H9 (cell line): ENCODE measurements at regions not wholly inside any gene's neighbourhood (a gene's known extent, or its start where the extent isn't known, plus 50 kb on each side); places are given as distances from the start of the nearest gene placed in this dataset.

ENCODE experiments used
- DNase-seq: peaks from one replicate; pipeline ENCODE4 v3.0.0-alpha.2; 2017
- H2AFZ ChIP-seq: one replicate; pipeline ENCODE4 v1.6.1; 2013; ENCODE audit warnings: mild to moderate bottlenecking, low read length, control low read depth, moderate library complexity
- H2AK5ac ChIP-seq: 2 replicates; pipeline ENCODE4 v1.6.1; 2013; ENCODE audit warnings: low read length, control low read depth, mixed read lengths; ENCODE audit not compliant: insufficient read length
- H2BK120ac ChIP-seq: one replicate; pipeline ENCODE4 v1.6.1; 2013; ENCODE audit warnings: low read depth, mild to moderate bottlenecking, low read length, control low read depth, inconsistent platforms; ENCODE audit not compliant: poor library complexity, severe bottlenecking
- H2BK12ac ChIP-seq: 2 replicates; pipeline ENCODE4 v1.6.1; 2013; ENCODE audit warnings: low read length, control low read depth, mixed read lengths, low read depth; ENCODE audit not compliant: insufficient read length
- H2BK15ac ChIP-seq: 2 replicates; pipeline ENCODE4 v1.6.1; 2013; ENCODE audit warnings: low read depth, low read length, control low read depth
- H2BK20ac ChIP-seq: one replicate; pipeline ENCODE4 v1.6.1; 2013; ENCODE audit warnings: low read depth, mild to moderate bottlenecking, low read length, control low read depth, inconsistent platforms; ENCODE audit not compliant: poor library complexity, severe bottlenecking
- H2BK5ac ChIP-seq: 2 replicates; pipeline ENCODE4 v1.6.1; 2013; ENCODE audit warnings: low read length, control low read depth, mixed read lengths; ENCODE audit not compliant: insufficient read length
- H3K14ac ChIP-seq: 2 replicates; pipeline ENCODE4 v1.6.1; 2013; ENCODE audit warnings: low read length, control low read depth; ENCODE audit not compliant: insufficient read depth
- H3K18ac ChIP-seq: 2 replicates; pipeline ENCODE4 v1.6.1; 2013; ENCODE audit warnings: low read depth, mild to moderate bottlenecking, mixed read lengths, low read length, control low read depth; ENCODE audit not compliant: insufficient read length
- H3K23ac ChIP-seq: 2 replicates; pipeline ENCODE4 v1.6.1; 2013; ENCODE audit warnings: low read length, control low read depth, mixed read lengths, low read depth; ENCODE audit not compliant: insufficient read length
- H3K23me2 ChIP-seq: 2 replicates; pipeline ENCODE4 v1.6.1; 2013; ENCODE audit warnings: low read depth, mild to moderate bottlenecking, mixed read lengths, low read length, control low read depth; ENCODE audit not compliant: insufficient read length, poor library complexity, severe bottlenecking
- H3K27ac ChIP-seq: 2 replicates; pipeline ENCODE4 v1.5.1; 2013; ENCODE audit warnings: low read length, control low read depth, mixed read lengths, low read depth; ENCODE audit not compliant: insufficient read length
- H3K27me3 ChIP-seq: 2 replicates; pipeline ENCODE4 v1.6.1; 2013; ENCODE audit warnings: low read length, control low read depth, inconsistent platforms; ENCODE audit not compliant: insufficient read depth
- H3K4ac ChIP-seq: 2 replicates; pipeline ENCODE4 v1.6.1; 2013; ENCODE audit warnings: low read depth, mild to moderate bottlenecking, control low read depth, inconsistent platforms, low read length, moderate library complexity
- H3K4me1 ChIP-seq: 2 replicates; pipeline ENCODE4 v1.6.1; 2013; ENCODE audit warnings: low read length, control low read depth, inconsistent platforms; ENCODE audit not compliant: insufficient read depth
- H3K4me2 ChIP-seq: 2 replicates; pipeline ENCODE4 v1.6.1; 2013; ENCODE audit warnings: low read length, control low read depth, mixed read lengths; ENCODE audit not compliant: insufficient read length, insufficient read depth
- H3K56ac ChIP-seq: 2 replicates; pipeline ENCODE4 v1.6.1; 2013; ENCODE audit warnings: low read depth, mild to moderate bottlenecking, mixed read lengths, low read length, control low read depth; ENCODE audit not compliant: insufficient read length
- H3K79me1 ChIP-seq: 2 replicates; pipeline ENCODE4 v1.6.1; 2013; ENCODE audit warnings: low read depth, mild to moderate bottlenecking, moderate library complexity, low read length, control low read depth, inconsistent platforms; ENCODE audit not compliant: insufficient read depth, poor library complexity, severe bottlenecking
- H3K79me2 ChIP-seq: 2 replicates; pipeline ENCODE4 v1.6.1; 2013; ENCODE audit warnings: low read length, control low read depth, inconsistent platforms; ENCODE audit not compliant: insufficient read depth
- H3K9ac ChIP-seq: 2 replicates; pipeline ENCODE4 v1.6.1; 2013; ENCODE audit warnings: low read length, control low read depth, mixed read lengths; ENCODE audit not compliant: insufficient read length; ENCODE audit errors: extremely low read depth
- H3K9me3 ChIP-seq: one replicate; pipeline ENCODE4 v1.6.1; 2013; ENCODE audit warnings: low read depth, low read length, inconsistent platforms; ENCODE audit not compliant: control insufficient read depth
- H3T11ph ChIP-seq: one replicate; pipeline ENCODE4 v1.6.1; 2013; ENCODE audit warnings: mild to moderate bottlenecking, low read length, control low read depth, inconsistent platforms
- H4K20me1 ChIP-seq: one replicate; pipeline ENCODE4 v1.6.1; 2013; ENCODE audit not compliant: control insufficient read depth, insufficient read length, insufficient read depth
- H4K5ac ChIP-seq: 2 replicates; pipeline ENCODE4 v1.6.1; 2013; ENCODE audit warnings: low read depth, mild to moderate bottlenecking, mixed read lengths, low read length, control low read depth; ENCODE audit not compliant: insufficient read length
- H4K8ac ChIP-seq: replicated peaks from 2 replicates; pipeline ENCODE4 v1.6.1; 2013; ENCODE audit warnings: low read length, control low read depth, mixed read lengths, low read depth; ENCODE audit not compliant: insufficient read length
- H4K91ac ChIP-seq: 2 replicates; pipeline ENCODE4 v1.6.1; 2013; ENCODE audit warnings: low read depth, mild to moderate bottlenecking, moderate library complexity, mixed read lengths, low read length, control low read depth; ENCODE audit not compliant: insufficient read length
- H3K27ac Mint-ChIP-seq, 3 experiments: 2 replicates in 2 of 3; 3 replicates in 1 of 3; pipeline ENCODE4 v1.8.0; 2020 to 2021; ENCODE audit warnings: mixed read lengths in 3 of 3, mild to moderate bottlenecking in 1 of 3, moderate library complexity in 1 of 3
- H3K27me3 Mint-ChIP-seq: 2 replicates; pipeline ENCODE4 v1.8.0; 2021; ENCODE audit warnings: low read depth, mild to moderate bottlenecking, moderate library complexity, mixed read lengths
- H3K36me3 Mint-ChIP-seq, 3 experiments: 2 replicates in 2 of 3; 3 replicates in 1 of 3; pipeline ENCODE4 v1.8.0; 2020 to 2021; ENCODE audit warnings: low read depth in 3 of 3, mixed read lengths in 3 of 3; ENCODE audit not compliant: insufficient read depth in 1 of 3
- H3K4me1 Mint-ChIP-seq, 2 experiments: 2 replicates each; pipeline ENCODE4 v1.8.0; 2020; ENCODE audit warnings: mixed read lengths in 2 of 2
- H3K4me3 Mint-ChIP-seq, 2 experiments: 2 replicates in 1 of 2; 3 replicates in 1 of 2; pipeline ENCODE4 v1.8.0; 2020 to 2021; ENCODE audit warnings: mild to moderate bottlenecking in 2 of 2, mixed read lengths in 2 of 2, moderate library complexity in 1 of 2
- H3K9me3 Mint-ChIP-seq, 2 experiments: 2 replicates in 1 of 2; 3 replicates in 1 of 2; pipeline ENCODE4 v1.8.0; 2020; ENCODE audit warnings: mild to moderate bottlenecking in 2 of 2, mixed read lengths in 2 of 2, moderate library complexity in 1 of 2
- WGBS: extraction: QIAGEN DNeasy Blood & Tissue Kit; methylation state at CpG from one replicate; pipeline ENCODE4 v1.1.7; 2013; ENCODE audit warnings: missing lambda C conversion rate, low lambda C conversion rate, mixed read lengths; ENCODE audit not compliant: insufficient read length; ENCODE audit errors: extremely low coverage; 5-methylcytosine and 5-hydroxymethylcytosine counted together
- TF ChIP-seq, protein P1 (sequence below): fragments of 200-600 bp; sonication (generic); conservative IDR thresholded peaks from 3 replicates; pipeline ENCODE4 v1.8.0; 2021; ENCODE audit warnings: antibody characterized with exemption, mild to moderate bottlenecking

DNA sequence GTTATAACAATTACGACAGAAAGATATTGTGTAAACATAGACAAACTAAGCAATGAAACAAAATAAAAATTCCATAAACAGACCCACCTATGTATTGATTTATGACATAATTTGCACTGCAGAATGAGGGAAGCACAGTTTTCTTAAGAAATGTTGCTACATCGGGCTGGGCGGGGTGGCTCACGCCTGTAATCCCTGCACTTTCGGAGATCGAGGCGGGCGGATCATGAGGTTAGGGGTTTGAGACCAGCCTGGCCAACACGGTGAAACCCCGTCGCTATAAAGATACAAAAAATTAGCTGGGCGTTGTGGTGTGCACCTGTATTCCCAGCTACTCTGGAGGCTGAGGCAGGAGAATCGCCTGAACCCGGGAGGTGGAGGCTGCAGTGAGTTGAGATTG lies 1344.4 kb upstream of the WWC1 start:
- no peak overlapping the region for H3K23ac ChIP-seq
- no peak overlapping the region for H2BK15ac ChIP-seq
- no peak overlapping the region for H3K14ac ChIP-seq
- H3K18ac ChIP-seq = no peak overlapping the region
- H2BK120ac ChIP-seq = no peak overlapping the region
- H2AK5ac ChIP-seq = no peak overlapping the region
- no peak overlapping the region for H4K5ac ChIP-seq
- H3K79me2 ChIP-seq = no peaks in the 10 kb centered on the region
- no peaks in the 10 kb centered on the region for H3K79me1 ChIP-seq
- H3K4ac ChIP-seq = no peak overlapping the region
- H3K56ac ChIP-seq = no peak overlapping the region
- Mint-ChIP-seq H3K27ac (no peak overlapping the region), H3K4me1 (peaks cover under 1 to 2% of the 10 kb centered on the region in 2 experiments; a peak in 3 of 4 replicates), H3K36me3 (peaks cover 8 to 15% (median 8%) of the 10 kb centered on the region in 3 experiments; a peak in 6 of 7 replicates), H3K9me3 (peaks cover 11 to 13% of the 10 kb centered on the region in 2 experiments), H3K4me3 (no peak overlapping the region), H3K27me3 (no peaks in the 10 kb centered on the region)
- H2BK12ac ChIP-seq = no peak overlapping the region
- no peak overlapping the region for H3K9ac ChIP-seq
- no peak overlapping the region for H4K91ac ChIP-seq
- H3K4me2 ChIP-seq = no peak overlapping the region
- H3K27me3 ChIP-seq = no peaks in the 10 kb centered on the region
- no peak for DNase-seq
- no peak overlapping the region for H2BK20ac ChIP-seq
- TF ChIP-seq, protein P1, sequence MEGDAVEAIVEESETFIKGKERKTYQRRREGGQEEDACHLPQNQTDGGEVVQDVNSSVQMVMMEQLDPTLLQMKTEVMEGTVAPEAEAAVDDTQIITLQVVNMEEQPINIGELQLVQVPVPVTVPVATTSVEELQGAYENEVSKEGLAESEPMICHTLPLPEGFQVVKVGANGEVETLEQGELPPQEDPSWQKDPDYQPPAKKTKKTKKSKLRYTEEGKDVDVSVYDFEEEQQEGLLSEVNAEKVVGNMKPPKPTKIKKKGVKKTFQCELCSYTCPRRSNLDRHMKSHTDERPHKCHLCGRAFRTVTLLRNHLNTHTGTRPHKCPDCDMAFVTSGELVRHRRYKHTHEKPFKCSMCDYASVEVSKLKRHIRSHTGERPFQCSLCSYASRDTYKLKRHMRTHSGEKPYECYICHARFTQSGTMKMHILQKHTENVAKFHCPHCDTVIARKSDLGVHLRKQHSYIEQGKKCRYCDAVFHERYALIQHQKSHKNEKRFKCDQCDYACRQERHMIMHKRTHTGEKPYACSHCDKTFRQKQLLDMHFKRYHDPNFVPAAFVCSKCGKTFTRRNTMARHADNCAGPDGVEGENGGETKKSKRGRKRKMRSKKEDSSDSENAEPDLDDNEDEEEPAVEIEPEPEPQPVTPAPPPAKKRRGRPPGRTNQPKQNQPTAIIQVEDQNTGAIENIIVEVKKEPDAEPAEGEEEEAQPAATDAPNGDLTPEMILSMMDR = no peak
- H3K27ac ChIP-seq = no peak overlapping the region
- H3K23me2 ChIP-seq = no peaks in the 10 kb centered on the region
- no peaks in the 10 kb centered on the region for H3K4me1 ChIP-seq
- no peaks in the 10 kb centered on the region for H3K9me3 ChIP-seq
- H4K20me1 ChIP-seq = no peaks in the 10 kb centered on the region
- WGBS = no CpG with 5 or more reads among the region's 14 CpGs
- no peak overlapping the region for H2AFZ ChIP-seq
- no peak overlapping the region for H3T11ph ChIP-seq
- H4K8ac ChIP-seq = no peak overlapping the region
- no peak overlapping the region for H2BK5ac ChIP-seq
